SK-N-SH (cell line): ENCODE measurements at regions not wholly inside any gene's neighbourhood (a gene's known extent, or its start where the extent isn't known, plus 50 kb on each side); places are given as distances from the start of the nearest gene placed in this dataset.

ENCODE experiments used
- CTCF ChIA-PET: fragments of 300-600, 350-600 bp; formaldehyde crosslinking; extraction: SDS; loops from one replicate; lab custom pipeline; 2021; lab: Yijun Ruan, JAX
- POLR2A ChIA-PET: fragments of 350-600 bp; sonication (Branson Sonifier 250); formaldehyde crosslinking; extraction: SDS; loops from one replicate; lab custom pipeline; 2020; ENCODE audit warnings: antibody characterized with exemption, inconsistent platforms; lab: Yijun Ruan, JAX
- DNase-seq: peaks from one replicate; pipeline ENCODE4 v3.0.0; 2012
- H2AFZ ChIP-seq: fragments of 200-600 bp; sonication (generic); 2 replicates; pipeline ENCODE4 v1.8.1; 2016; ENCODE audit warnings: antibody characterized with exemption, mild to moderate bottlenecking, low read depth
- H3F3A ChIP-seq: fragments of 200-600 bp; sonication (generic); replicated peaks from 2 replicates; pipeline ENCODE3; 2016; ENCODE audit warnings: antibody characterized with exemption, mild to moderate bottlenecking; ENCODE audit not compliant: insufficient read depth
- H3K27ac ChIP-seq, 2 experiments: fragments of 200-500 bp in 1 of 2; fragments of 200-600 bp in 1 of 2; sonication (Bioruptor generic) in 1 of 2; sonication (generic), shearing (Covaris generic) in 1 of 2; 2 replicates each; pipeline versions ENCODE4 v1.5.1 to v1.6.1; 2014 to 2016; ENCODE audit warnings: low read depth in 2 of 2, inconsistent platforms in 1 of 2, low read length in 1 of 2, mild to moderate bottlenecking in 1 of 2, mixed read lengths in 1 of 2
- H3K27me3 ChIP-seq: fragments of 200-600 bp; sonication (generic), shearing (Covaris generic); 2 replicates; pipeline ENCODE4 v1.6.1; 2016; ENCODE audit warnings: mixed run types; ENCODE audit not compliant: insufficient read depth
- H3K36me3 ChIP-seq, 2 experiments: fragments of 200-500 bp in 1 of 2; fragments of 200-600 bp in 1 of 2; sonication (Bioruptor generic) in 1 of 2; sonication (generic) in 1 of 2; replicated peaks in 1 of 2; 2 replicates each; pipeline versions ENCODE3 to v1.5.1; 2014 to 2016; ENCODE audit warnings: low read length in 1 of 2, mild to moderate bottlenecking in 1 of 2; ENCODE audit not compliant: insufficient read depth in 2 of 2, control insufficient read depth in 1 of 2
- H3K4me1 ChIP-seq, 2 experiments: fragments of 200-500 bp in 1 of 2; fragments of 200-600 bp in 1 of 2; sonication (Bioruptor generic) in 1 of 2; sonication (generic), shearing (Covaris generic) in 1 of 2; 2 replicates each; pipeline versions ENCODE4 v1.5.1 to v1.6.1; 2014 to 2016; ENCODE audit warnings: low read depth in 1 of 2, low read length in 1 of 2, mixed run types in 1 of 2; ENCODE audit not compliant: insufficient read depth in 2 of 2, control insufficient read depth in 1 of 2
- H3K4me2 ChIP-seq: fragments of 200-600 bp; sonication (generic), shearing (Covaris generic); 2 replicates; pipeline ENCODE4 v1.6.1; 2017; ENCODE audit warnings: mixed run types
- H3K4me3 ChIP-seq, 2 experiments: fragments of 200-500 bp in 1 of 2; fragments of 200-600 bp in 1 of 2; sonication (Bioruptor generic) in 1 of 2; sonication (generic), shearing (Covaris generic) in 1 of 2; 2 replicates each; pipeline versions ENCODE4 v1.5.1 to v1.8.1; 2014 to 2016; ENCODE audit warnings: low read depth in 2 of 2, inconsistent platforms in 1 of 2, low read length in 1 of 2, mild to moderate bottlenecking in 1 of 2, mixed read lengths in 1 of 2, moderate library complexity in 1 of 2
- H3K79me2 ChIP-seq: fragments of 200-600 bp; sonication (generic); 2 replicates; pipeline ENCODE4 v1.8.1; 2017; ENCODE audit warnings: mild to moderate bottlenecking; ENCODE audit not compliant: insufficient read depth
- H3K9ac ChIP-seq: fragments of 200-600 bp; sonication (generic); 2 replicates; pipeline ENCODE4 v1.6.1; 2017; ENCODE audit warnings: mixed run types
- H3K9me2 ChIP-seq: fragments of 200-600 bp; sonication (generic); 2 replicates; pipeline ENCODE4 v1.6.1; 2017; ENCODE audit warnings: mixed run types
- H3K9me3 ChIP-seq: fragments of 200-600 bp; sonication (generic); 2 replicates; pipeline ENCODE4 v1.6.1; 2017; ENCODE audit warnings: mixed run types, mild to moderate bottlenecking, moderate library complexity
- H4K20me1 ChIP-seq: fragments of 200-600 bp; sonication (generic); 2 replicates; pipeline ENCODE4 v1.6.1; 2017; ENCODE audit warnings: mild to moderate bottlenecking, mixed run types; ENCODE audit not compliant: insufficient read depth
- EP300 ChIP-seq, 2 experiments: IDR thresholded peaks; 2 replicates each; pipeline versions ENCODE4 v1.4.0 to v1.6.1; 2012; ENCODE audit warnings: borderline replicate concordance in 1 of 2, low read depth in 1 of 2, low read length in 1 of 2
- FOSL2 ChIP-seq: IDR thresholded peaks from 2 replicates; pipeline ENCODE4 v1.4.0; 2012; ENCODE audit warnings: low read depth, mild to moderate bottlenecking, moderate library complexity, borderline replicate concordance
- FOXM1 ChIP-seq: IDR thresholded peaks from 2 replicates; pipeline ENCODE4 v1.4.0; 2012; ENCODE audit warnings: low read depth, mild to moderate bottlenecking
- JUND ChIP-seq: IDR thresholded peaks from 2 replicates; pipeline ENCODE4 v1.4.0; 2012
- MXI1 ChIP-seq: IDR thresholded peaks from 2 replicates; pipeline ENCODE4 v1.6.1; 2012; ENCODE audit warnings: mild to moderate bottlenecking, low read depth, low read length, improper control_type of control experiment
- NFIC ChIP-seq: IDR thresholded peaks from 2 replicates; pipeline ENCODE4 v1.4.0; 2012; ENCODE audit warnings: borderline replicate concordance
- RCOR1 ChIP-seq: fragments of 150-350 bp; IDR thresholded peaks from 2 replicates; pipeline ENCODE4 v1.6.1; 2017; ENCODE audit warnings: antibody characterized with exemption, low read length
- SIN3A ChIP-seq: IDR thresholded peaks from 2 replicates; pipeline ENCODE4 v1.6.1; 2012; ENCODE audit warnings: low read depth, mild to moderate bottlenecking, low read length, moderate library complexity, borderline replicate concordance
- TAF1 ChIP-seq: IDR thresholded peaks from 2 replicates; pipeline ENCODE4 v1.6.1; 2012; ENCODE audit warnings: low read depth, mild to moderate bottlenecking, low read length, moderate library complexity, borderline replicate concordance
- TCF12 ChIP-seq: IDR thresholded peaks from 2 replicates; pipeline ENCODE4 v1.4.0; 2012
- TEAD4 ChIP-seq: IDR thresholded peaks from 2 replicates; pipeline ENCODE4 v1.4.0; 2012; ENCODE audit warnings: mild to moderate bottlenecking, borderline replicate concordance; ENCODE audit not compliant: insufficient read depth
- YY1 ChIP-seq: IDR thresholded peaks from 2 replicates; pipeline ENCODE4 v1.4.0; 2012; ENCODE audit warnings: low read depth, mild to moderate bottlenecking
- ZBTB33 ChIP-seq: IDR thresholded peaks from 2 replicates; pipeline ENCODE4 v1.4.0; 2012; ENCODE audit warnings: low read depth, borderline replicate concordance
- WGBS: methylation state at CpG from one replicate; pipeline ENCODE4 v1.1.6; 2017; ENCODE audit warnings: low lambda C conversion rate; 5-methylcytosine and 5-hydroxymethylcytosine counted together

GRCh38 chrX:10781847-10782530 lies 161.6 kb upstream of the MID1 start:
- TF ChIP-seq FOSL2 (no peak), MXI1 (no peak), SIN3A (no peak), TAF1 (no peak), TCF12 (no peak), RCOR1 (no peak), YY1 (no peak), JUND (no peak)
- Histone ChIP-seq H3K4me2 (no peak overlapping the region), H3K9me3 (no peaks in the 10 kb centered on the region), H3K4me3 (no peak overlapping the region), H3K79me2 (no peaks in the 10 kb centered on the region), H3K36me3 (no peaks in the 10 kb centered on the region), H3K4me1 (no peaks in the 10 kb centered on the region; a peak in 1 of 4 replicates), H3K9ac (no peak overlapping the region), H3K27ac (no peak overlapping the region), H3K9me2 (no peaks in the 10 kb centered on the region), H3K27me3 (no peaks in the 10 kb centered on the region), H4K20me1 (no peaks in the 10 kb centered on the region), H2AFZ (no peak overlapping the region), H3F3A (no peaks in the 10 kb centered on the region)
- no peak for DNase-seq
- 47% methylated on average over 9 of the region's 9 CpGs for WGBS
- CTCF ChIA-PET, result interaction anchor here (1.3 to 3.3 kb wide), 2 partner anchors 13 to 17 kb away, joined by 3 to 13 read pairs; no protein-coding TSS in a partner anchor
- POLR2A ChIA-PET, result no interaction called here

DNA sequence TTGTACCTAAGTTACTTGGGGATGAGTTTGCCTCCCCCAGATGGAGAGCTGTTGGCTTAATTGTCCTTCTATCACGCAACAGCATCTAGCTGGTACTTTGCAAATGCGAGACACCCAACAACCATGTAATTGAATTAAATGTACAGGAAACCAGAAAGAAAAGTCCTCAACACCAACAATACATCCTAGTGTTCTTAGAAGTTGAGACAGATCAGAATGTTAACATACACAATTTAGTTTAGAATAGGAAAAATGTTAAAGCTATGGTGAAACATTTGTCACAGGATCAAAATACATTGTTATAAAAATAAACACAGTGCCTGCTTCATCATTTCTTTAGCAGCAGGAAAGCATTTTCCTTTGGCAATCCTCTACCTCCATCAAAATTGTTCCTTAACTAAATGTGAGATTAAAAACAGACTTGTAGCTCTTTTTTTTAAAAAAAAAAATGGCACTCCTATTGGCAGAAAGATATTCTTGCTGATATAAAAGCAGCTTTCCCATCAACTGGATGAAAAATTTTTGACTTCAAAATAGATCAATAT lies 163.1 kb upstream of the MID1 start:
- no peaks in the 10 kb centered on the region for H3F3A ChIP-seq
- H4K20me1 ChIP-seq, result no peaks in the 10 kb centered on the region
- H3K27ac ChIP-seq, result no peak overlapping the region
- H3K4me2 ChIP-seq, result no peak overlapping the region
- H3K36me3 ChIP-seq, result no peaks in the 10 kb centered on the region
- no peak overlapping the region for H3K9ac ChIP-seq
- TF ChIP-seq NFIC, result no peak
- TF ChIP-seq TEAD4, result no peak
- no peak for TF ChIP-seq ZBTB33
- TF ChIP-seq FOXM1, result no peak
- no peak for TF ChIP-seq EP300 (IDR thresholded peaks at IDR 0.05; ENCODE audit: borderline replicate concordance in 1 of 2, low read depth in 1 of 2, low read length in 1 of 2)
- TF ChIP-seq JUND, result no peak
- no peaks in the 10 kb centered on the region for H3K9me2 ChIP-seq
- POLR2A ChIA-PET, result no interaction called here
- WGBS, result 46% methylated on average over 2 of the region's 2 CpGs
- DNase-seq, result no peak
- no peaks in the 10 kb centered on the region for H3K79me2 ChIP-seq
- H3K4me3 ChIP-seq, result no peak overlapping the region
- H3K4me1 ChIP-seq, result no peaks in the 10 kb centered on the region; a peak in 1 of 4 replicates
- no peaks in the 10 kb centered on the region for H3K9me3 ChIP-seq
- no peak overlapping the region for H2AFZ ChIP-seq
- no peaks in the 10 kb centered on the region for H3K27me3 ChIP-seq
- CTCF ChIA-PET, result interaction anchor here (1.0 to 1.2 kb wide), 2 partner anchors 9 to 14 kb away, joined by 4 to 6 read pairs; no protein-coding TSS in a partner anchor
